Stomach (tissue), 8 donors: ENCODE measurements at regions not wholly inside any gene's neighbourhood (a gene's known extent, or its start where the extent isn't known, plus 50 kb on each side); places are given as distances from the start of the nearest gene placed in this dataset.

Experiments
- DNase-seq, 2 donors: peaks; one replicate each; pipeline versions ENCODE4 v3.0.0 to v3.0.0-alpha.2; 2013 to 2019
- H3K27ac ChIP-seq, 5 donors: fragments of 200-600 bp in 4 of 5; sonication (generic) in 4 of 5; one replicate each; pipeline ENCODE4 v1.5.1; 2013 to 2019; ENCODE audit warnings: mild to moderate bottlenecking in 1 of 5, moderate library complexity in 1 of 5
- H3K27me3 ChIP-seq, 3 donors: fragments of 200-600 bp; sonication (generic); one replicate each; pipeline ENCODE4 v1.5.1; 2017 to 2019; ENCODE audit warnings: mixed run types in 1 of 3
- H3K36me3 ChIP-seq, 4 donors: fragments of 200-600 bp; sonication (generic); 1 replicate in 3 of 4; 2 replicates in 1 of 4; pipeline ENCODE4 v1.5.1; 2016 to 2019
- H3K4me1 ChIP-seq, 4 donors: fragments of 200-600 bp; sonication (generic); one replicate each; pipeline ENCODE4 v1.5.1; 2016 to 2019
- H3K4me3 ChIP-seq, 4 donors: fragments of 200-600 bp; sonication (generic) in 3 of 4; one replicate each; pipeline ENCODE4 v1.5.1; 2016 to 2019; ENCODE audit warnings: mild to moderate bottlenecking in 1 of 4
- H3K9me3 ChIP-seq, 4 donors: fragments of 200-600 bp; sonication (generic); one replicate each; pipeline ENCODE4 v1.5.1; 2016 to 2019
- EP300 ChIP-seq: sonication (generic); formaldehyde crosslinking; IDR thresholded peaks from one replicate; pipeline ENCODE4 v1.6.1; 2017; ENCODE audit warnings: antibody characterized with exemption
- POLR2A ChIP-seq, 4 donors: fragments of 450-650 bp; IDR thresholded peaks; one replicate each; pipeline ENCODE4 v1.6.1; 2016; ENCODE audit warnings: antibody characterized with exemption in 4 of 4, control low read depth in 2 of 4, mild to moderate bottlenecking in 1 of 4, moderate library complexity in 1 of 4
- POLR2AphosphoS5 ChIP-seq, 3 donors: sonication (generic); formaldehyde crosslinking; IDR thresholded peaks; one replicate each; pipeline ENCODE4 v1.6.1; 2016; ENCODE audit warnings: antibody characterized with exemption in 3 of 3
- WGBS, 5 donors: extraction: QIAGEN DNeasy Blood & Tissue Kit in 3 of 5; methylation state at CpG; one replicate each; pipeline versions ENCODE4 v1.1.5 to v1.1.7; 2013 to 2018; 5-methylcytosine and 5-hydroxymethylcytosine counted together
- intact Hi-C: fragments of 100-400 bp; cut with DNase I; formaldehyde crosslinking; loops from one replicate; pipeline ENCODE4 v1.15.1; 2023; ENCODE audit warnings: low total_unique reads
- TF ChIP-seq, protein P1 (sequence below), 7 experiments: fragments of 450-650 bp in 4 of 7; fragments of 200-600 bp in 3 of 7; sonication (generic) in 3 of 7; IDR thresholded peaks; one replicate each; pipeline ENCODE4 v1.5.1; 2016 to 2019; ENCODE audit warnings: antibody characterized with exemption in 7 of 7, control low read depth in 2 of 7, mild to moderate bottlenecking in 1 of 7
- donor health status: healthy with polysubstance abuse.
- donor health status: Bipolar disorder and iron deficiency.
- donor health status: healthy.

DNA sequence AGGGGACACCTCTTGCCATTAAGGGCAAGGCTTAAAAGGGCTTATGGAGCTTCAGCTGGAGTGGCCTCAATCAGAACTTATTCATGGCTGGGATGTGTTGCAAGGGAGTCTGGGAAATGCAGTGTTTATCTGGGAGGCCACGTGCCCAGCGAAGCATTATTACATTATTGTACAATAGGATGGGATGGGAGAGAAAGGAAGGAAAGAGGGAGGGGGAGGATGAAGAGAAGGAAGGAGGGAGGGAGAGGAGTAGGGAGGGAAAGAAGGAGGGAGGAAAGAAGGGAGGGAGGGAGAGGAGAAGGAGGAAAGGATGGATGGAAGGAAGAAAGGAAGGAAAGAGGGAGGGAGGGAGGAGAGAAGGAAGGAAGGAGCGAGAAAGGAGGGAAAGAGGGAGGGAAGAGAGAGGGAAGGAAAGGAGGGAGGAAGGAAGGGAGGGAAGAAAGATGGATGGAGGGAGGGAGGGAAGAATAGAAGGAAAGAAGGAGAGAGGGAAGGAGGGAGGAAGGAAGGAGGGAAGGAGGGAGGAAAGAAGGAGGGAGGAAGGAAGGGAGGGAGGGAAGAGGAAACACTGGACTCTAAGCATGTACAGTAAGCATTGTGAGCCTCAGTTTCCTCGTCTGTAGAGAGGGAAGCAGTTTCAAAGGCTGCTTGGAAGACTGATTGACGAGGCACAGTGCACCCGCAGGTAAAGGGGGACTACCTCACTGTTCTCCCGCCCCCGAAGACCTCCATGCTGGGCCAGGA lies 62.2 kb downstream of the MYEOV start:
- Histone ChIP-seq H3K9me3 (peaks cover 5 to 10% (median 9%) of the 10 kb centered on the region in 4 donors), H3K4me3 (no peak overlapping the region), H3K27ac (no peak overlapping the region), H3K4me1 (no peaks in the 10 kb centered on the region), H3K36me3 (no peaks in the 10 kb centered on the region), H3K27me3 (peaks cover 0 to 43% (median 0%) of the 10 kb centered on the region in 3 donors)
- intact Hi-C loops, result no loop called here
- DNase-seq, result no peak
- TF ChIP-seq, protein P1, sequence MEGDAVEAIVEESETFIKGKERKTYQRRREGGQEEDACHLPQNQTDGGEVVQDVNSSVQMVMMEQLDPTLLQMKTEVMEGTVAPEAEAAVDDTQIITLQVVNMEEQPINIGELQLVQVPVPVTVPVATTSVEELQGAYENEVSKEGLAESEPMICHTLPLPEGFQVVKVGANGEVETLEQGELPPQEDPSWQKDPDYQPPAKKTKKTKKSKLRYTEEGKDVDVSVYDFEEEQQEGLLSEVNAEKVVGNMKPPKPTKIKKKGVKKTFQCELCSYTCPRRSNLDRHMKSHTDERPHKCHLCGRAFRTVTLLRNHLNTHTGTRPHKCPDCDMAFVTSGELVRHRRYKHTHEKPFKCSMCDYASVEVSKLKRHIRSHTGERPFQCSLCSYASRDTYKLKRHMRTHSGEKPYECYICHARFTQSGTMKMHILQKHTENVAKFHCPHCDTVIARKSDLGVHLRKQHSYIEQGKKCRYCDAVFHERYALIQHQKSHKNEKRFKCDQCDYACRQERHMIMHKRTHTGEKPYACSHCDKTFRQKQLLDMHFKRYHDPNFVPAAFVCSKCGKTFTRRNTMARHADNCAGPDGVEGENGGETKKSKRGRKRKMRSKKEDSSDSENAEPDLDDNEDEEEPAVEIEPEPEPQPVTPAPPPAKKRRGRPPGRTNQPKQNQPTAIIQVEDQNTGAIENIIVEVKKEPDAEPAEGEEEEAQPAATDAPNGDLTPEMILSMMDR (IDR thresholded peaks at IDR 0.05), result no peak
- no peak for TF ChIP-seq EP300
- no peak for TF ChIP-seq POLR2A (IDR thresholded peaks at IDR 0.05)
- no peak for TF ChIP-seq POLR2AphosphoS5 (IDR thresholded peaks at IDR 0.05)
- WGBS, 5 donors, result 66 to 86% (median 79%) methylated on average over 6 to 8 of the region's 8 CpGs

DNA sequence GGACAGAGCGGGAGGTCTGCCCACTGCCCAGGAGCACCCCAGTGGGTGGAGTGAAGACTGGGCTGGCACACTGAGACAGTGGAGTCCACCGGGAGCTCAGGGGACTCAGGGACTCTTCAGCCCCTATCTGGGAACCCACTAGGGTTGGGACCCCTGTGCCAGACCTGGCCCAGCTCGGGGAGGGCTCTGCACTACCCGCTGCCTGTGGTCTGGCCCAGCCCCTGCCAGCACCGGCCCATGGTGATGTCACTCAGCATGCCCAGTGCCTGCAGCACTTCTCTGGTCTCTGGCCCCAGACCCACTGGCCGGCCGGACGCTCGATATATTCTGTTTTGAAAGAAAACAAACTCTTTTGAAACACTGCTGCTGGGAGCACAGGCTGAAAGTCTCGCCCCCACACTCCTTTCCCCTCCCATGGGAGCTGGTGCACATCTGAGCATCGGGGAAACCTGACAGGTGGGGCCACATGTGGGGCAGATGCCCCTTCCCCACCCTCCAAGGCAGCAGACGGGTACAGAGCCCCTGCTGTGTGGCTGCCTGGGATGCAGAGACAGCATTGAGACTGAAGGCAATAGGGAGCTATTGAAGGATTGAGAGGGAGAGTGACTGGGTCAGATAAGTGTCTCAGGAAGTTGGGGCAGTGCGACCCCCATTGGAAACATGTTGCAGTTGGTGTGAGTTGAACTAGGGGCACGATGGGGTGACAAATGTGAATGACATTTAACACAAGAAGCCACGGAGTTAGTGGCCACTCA lies 62.9 kb downstream of the MYEOV start:
- Histone ChIP-seq H3K9me3 (peaks cover 5 to 10% (median 9%) of the 10 kb centered on the region in 4 donors), H3K36me3 (no peaks in the 10 kb centered on the region), H3K27ac (no peak overlapping the region), H3K4me1 (no peaks in the 10 kb centered on the region), H3K27me3 (peaks cover 0 to 43% (median 0%) of the 10 kb centered on the region in 3 donors), H3K4me3 (no peak overlapping the region)
- intact Hi-C loops, result no loop called here
- TF ChIP-seq, protein P1 (IDR thresholded peaks at IDR 0.05), result no peak
- TF ChIP-seq EP300, result no peak
- TF ChIP-seq POLR2A (IDR thresholded peaks at IDR 0.05), result no peak
- no peak for TF ChIP-seq POLR2AphosphoS5 (IDR thresholded peaks at IDR 0.05)
- WGBS, 5 donors, result 64 to 87% (median 85%) methylated on average over 10 to 15 of the region's 15 CpGs
- DNase-seq, result peak in 1 of 2 donors; percentile 15

GRCh38 chr11:69357458-69358397 lies 63.8 kb downstream of the MYEOV start:
- H3K4me3 ChIP-seq, result no peak overlapping the region
- H3K9me3 ChIP-seq, result peaks cover 5 to 10% (median 9%) of the 10 kb centered on the region in 4 donors
- intact Hi-C loops, result no loop called here
- DNase-seq, result peak in 1 of 2 donors; percentile 21
- H3K27ac ChIP-seq, result no peak overlapping the region
- 83 to 90% (median 87%) methylated on average over 15 to 18 of the region's 18 CpGs for WGBS, 5 donors
- H3K36me3 ChIP-seq, result no peaks in the 10 kb centered on the region
- H3K4me1 ChIP-seq, result no peaks in the 10 kb centered on the region
- peaks cover 0 to 43% (median 0%) of the 10 kb centered on the region in 3 donors for H3K27me3 ChIP-seq
- TF ChIP-seq, protein P1 (IDR thresholded peaks at IDR 0.05), result no peak
- TF ChIP-seq POLR2A (IDR thresholded peaks at IDR 0.05), result no peak
- TF ChIP-seq EP300, result no peak
- no peak for TF ChIP-seq POLR2AphosphoS5 (IDR thresholded peaks at IDR 0.05)
